ENCODE measurements at regions not wholly inside any gene's neighbourhood (a gene's known extent, or its start where the extent isn't known, plus 50 kb on each side); places are given as distances from the start of the nearest gene placed in this dataset.

DNA sequence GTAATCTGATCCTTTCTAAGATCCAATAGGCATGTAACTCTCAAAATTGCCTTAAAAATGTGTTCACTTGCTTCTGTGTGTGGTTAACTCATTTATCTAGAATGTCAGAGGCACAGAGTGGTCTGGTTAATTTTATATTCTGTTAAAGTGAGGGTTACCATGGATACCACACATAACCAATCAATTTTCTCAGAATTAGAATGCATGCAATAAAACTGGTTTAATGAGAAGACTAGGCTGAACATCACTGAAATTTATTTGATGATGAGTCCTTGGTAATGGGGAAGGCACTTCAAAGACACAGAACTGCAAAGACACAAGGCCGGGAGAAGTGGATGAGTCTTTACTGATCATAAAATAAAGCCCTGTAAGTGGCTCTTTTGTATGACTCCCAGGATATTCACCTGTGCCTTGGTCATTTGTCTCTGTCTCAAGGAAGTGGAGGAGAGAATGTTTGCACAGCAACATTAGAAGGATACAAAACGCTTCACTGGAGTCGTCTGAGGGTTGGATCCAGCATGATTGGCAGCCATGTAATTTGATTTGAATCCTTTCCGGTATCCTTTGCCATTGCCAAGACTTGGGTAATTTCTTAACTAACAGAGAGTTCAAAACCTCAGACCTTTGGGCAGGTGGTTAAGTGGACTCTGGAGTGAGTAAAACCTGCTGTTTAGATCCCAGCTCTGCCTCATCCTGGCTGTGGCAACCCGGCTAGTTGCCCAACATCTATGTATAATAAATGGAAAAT, 94.0 kb upstream of the RBPJ start:
- no peak for TF ChIP-seq RAD21 (conservative IDR thresholded peaks at IDR 0.05 in 1 of 2, IDR thresholded peaks at IDR 0.05 in 1 of 2)
- TF ChIP-seq HDAC2 (IDR thresholded peaks at IDR 0.05), result no peak
- TF ChIP-seq, protein P1, sequence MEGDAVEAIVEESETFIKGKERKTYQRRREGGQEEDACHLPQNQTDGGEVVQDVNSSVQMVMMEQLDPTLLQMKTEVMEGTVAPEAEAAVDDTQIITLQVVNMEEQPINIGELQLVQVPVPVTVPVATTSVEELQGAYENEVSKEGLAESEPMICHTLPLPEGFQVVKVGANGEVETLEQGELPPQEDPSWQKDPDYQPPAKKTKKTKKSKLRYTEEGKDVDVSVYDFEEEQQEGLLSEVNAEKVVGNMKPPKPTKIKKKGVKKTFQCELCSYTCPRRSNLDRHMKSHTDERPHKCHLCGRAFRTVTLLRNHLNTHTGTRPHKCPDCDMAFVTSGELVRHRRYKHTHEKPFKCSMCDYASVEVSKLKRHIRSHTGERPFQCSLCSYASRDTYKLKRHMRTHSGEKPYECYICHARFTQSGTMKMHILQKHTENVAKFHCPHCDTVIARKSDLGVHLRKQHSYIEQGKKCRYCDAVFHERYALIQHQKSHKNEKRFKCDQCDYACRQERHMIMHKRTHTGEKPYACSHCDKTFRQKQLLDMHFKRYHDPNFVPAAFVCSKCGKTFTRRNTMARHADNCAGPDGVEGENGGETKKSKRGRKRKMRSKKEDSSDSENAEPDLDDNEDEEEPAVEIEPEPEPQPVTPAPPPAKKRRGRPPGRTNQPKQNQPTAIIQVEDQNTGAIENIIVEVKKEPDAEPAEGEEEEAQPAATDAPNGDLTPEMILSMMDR (IDR thresholded peaks at IDR 0.05), result no peak
